RWPE1 (cell line): ENCODE measurements at regions not wholly inside any gene's neighbourhood (a gene's known extent, or its start where the extent isn't known, plus 50 kb on each side); places are given as distances from the start of the nearest gene placed in this dataset.

Experiments
- CTCF ChIA-PET: fragments of 350-600 bp; sonication (Branson Sonifier 250); formaldehyde crosslinking; extraction: SDS; loops from one replicate; lab custom pipeline; 2021; lab: Yijun Ruan, JAX
- POLR2A ChIA-PET: fragments of 400-600 bp; formaldehyde crosslinking; extraction: SDS; loops from one replicate; lab custom pipeline; 2020; ENCODE audit warnings: antibody characterized with exemption; ENCODE audit not compliant: low non-redundant PET; lab: Yijun Ruan, JAX
- DNase-seq: peaks from one replicate; pipeline ENCODE4 v3.0.0; 2012; ENCODE audit warnings: low spot score
- H3K27ac ChIP-seq: fragments of 450-650 bp; 2 replicates; pipeline ENCODE4 v1.5.1; 2017
- CTCF ChIP-seq: fragments of 450-650 bp; conservative IDR thresholded peaks from 2 replicates; pipeline ENCODE4 v1.5.1; 2017; ENCODE audit warnings: low read depth, mild to moderate bottlenecking

GRCh38 chr1:2944705-2945104, 76.6 kb upstream of the ACTRT2 start:
- H3K27ac ChIP-seq: no peak overlapping the region
- no peak for TF ChIP-seq CTCF
- ChIA-PET CTCF (no interaction called here), POLR2A (no interaction called here)
- DNase-seq: no peak

GRCh38 chr1:2945821-2946231, 75.4 kb upstream of the ACTRT2 start:
- H3K27ac ChIP-seq: no peak overlapping the region
- POLR2A ChIA-PET: no interaction called here

GRCh38 chr1:2946291-2946690, 75.0 kb upstream of the ACTRT2 start:
- no peak for DNase-seq
- ChIA-PET POLR2A (no interaction called here), CTCF (interaction anchor here (0.6 kb wide), 1 partner anchor 276 kb away, joined by 3 read pairs; no protein-coding TSS in a partner anchor)
- H3K27ac ChIP-seq: no peak overlapping the region
- TF ChIP-seq CTCF: no peak

More at GRCh38 chr1:2945821-2946231, 75.4 kb upstream of the ACTRT2 start:
- no peak for TF ChIP-seq CTCF
- DNase-seq: no peak
- CTCF ChIA-PET: interaction anchor here (0.6 kb wide), 1 partner anchor 276 kb away, joined by 3 read pairs; no protein-coding TSS in a partner anchor

- no peak for TF ChIP-seq CTCF
- POLR2A ChIA-PET: no interaction called here
- CTCF ChIA-PET: no interaction called here
- DNase-seq: no peak
- no peak overlapping the region for H3K27ac ChIP-seq
Observed at GRCh38 chr1:2946999-2947690, 74.1 kb upstream of the ACTRT2 start.

DNA sequence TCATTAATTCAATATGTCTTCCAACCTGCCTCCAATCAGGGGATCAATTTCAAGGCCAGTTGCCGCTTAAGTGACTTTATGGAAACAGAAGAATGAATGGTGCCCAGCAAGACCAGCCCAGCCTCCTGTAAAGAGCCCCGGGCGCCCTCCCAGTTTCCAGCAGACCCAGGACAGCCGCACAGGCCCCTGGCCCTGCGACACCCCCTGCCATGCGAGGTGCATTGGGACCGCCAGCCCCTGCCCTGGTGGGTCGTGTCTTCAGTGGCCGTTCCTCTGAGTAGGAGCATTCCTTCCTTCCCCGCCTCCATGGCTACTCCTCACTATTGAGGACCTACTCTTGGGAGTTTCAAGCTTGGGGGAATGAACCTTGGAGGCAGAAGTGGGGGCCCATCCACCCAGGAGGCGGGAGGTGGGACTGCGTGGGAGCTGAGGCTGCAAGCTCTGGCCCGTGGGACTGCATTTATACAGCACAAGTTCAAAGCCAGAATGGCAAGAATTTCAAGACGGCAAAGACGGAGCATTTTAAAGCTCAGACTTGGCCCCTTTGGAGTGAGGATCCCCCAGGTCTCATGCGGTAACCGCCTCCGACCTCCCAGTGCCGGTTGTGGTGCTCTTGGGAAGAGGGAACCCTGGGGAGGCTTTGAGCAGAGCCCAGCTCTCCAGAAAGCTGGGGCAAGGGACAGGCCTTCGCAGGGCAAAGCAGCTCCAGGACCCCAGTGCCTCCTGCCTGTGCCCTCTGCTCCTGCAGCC, 73.1 kb upstream of the ACTRT2 start:
- no peak overlapping the region for H3K27ac ChIP-seq
- no peak for DNase-seq
- CTCF ChIA-PET: interaction anchor here (0.5 kb wide), 1 partner anchor 38 kb away, joined by 4 read pairs; no protein-coding TSS in a partner anchor
- no peak for TF ChIP-seq CTCF
- POLR2A ChIA-PET: no interaction called here

DNA sequence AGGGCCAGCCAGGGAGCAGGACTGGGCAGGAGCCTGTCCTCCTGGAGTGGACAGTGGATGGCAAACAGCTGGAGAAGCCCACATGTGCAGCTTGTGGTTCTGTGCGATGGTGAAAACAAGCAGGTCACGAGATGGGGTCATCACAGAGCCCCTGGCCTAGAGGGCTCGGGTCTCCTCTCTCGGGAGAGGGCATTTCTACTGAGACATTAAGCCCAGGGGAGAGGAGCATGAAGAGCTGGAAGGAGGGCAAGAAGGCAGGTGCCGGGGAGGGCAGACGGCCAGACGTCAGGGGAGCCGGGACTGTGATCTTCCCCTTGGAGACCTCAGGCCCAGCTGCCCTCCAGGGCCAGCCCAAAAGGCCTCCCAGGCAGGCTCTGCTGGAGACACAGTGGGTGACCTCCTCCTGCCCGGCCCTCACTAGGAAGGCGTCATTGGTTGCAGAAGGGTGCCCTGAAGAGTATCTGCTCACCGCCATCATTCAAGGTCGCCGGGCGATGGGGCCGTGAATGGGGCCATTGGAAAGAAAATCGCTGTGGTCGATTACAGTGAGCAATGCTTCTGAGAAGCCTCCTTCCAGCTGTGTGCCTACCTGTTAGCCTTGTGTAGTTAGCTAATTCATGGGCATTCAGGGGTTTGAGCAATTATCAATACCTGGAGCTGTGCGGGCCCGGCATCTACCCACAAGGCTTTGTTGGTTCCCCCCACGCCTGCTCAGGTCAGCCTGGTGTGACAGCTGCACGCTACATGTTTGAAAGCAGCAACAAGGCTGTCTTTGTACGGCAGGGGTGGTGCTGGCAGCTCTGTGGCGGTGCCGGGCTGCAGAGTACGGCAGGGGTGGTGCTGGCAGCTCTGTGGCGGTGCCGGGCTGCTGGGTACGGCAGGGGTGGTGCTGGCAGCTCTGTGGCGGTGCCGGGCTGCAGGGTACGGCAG, 72.3 kb upstream of the ACTRT2 start:
- ChIA-PET POLR2A (no interaction called here), CTCF (interaction anchor here (0.5 kb wide), 1 partner anchor 38 kb away, joined by 4 read pairs; no protein-coding TSS in a partner anchor)
- DNase-seq: no peak
- TF ChIP-seq CTCF: no peak
- H3K27ac ChIP-seq: no peak overlapping the region
